H7 (cell line): ENCODE measurements at regions not wholly inside any gene's neighbourhood (a gene's known extent, or its start where the extent isn't known, plus 50 kb on each side); places are given as distances from the start of the nearest gene placed in this dataset.

Experiments
- DNase-seq: peaks from one replicate; pipeline ENCODE4 v3.0.0; 2012
- H3K27me3 ChIP-seq: 2 replicates; pipeline ENCODE4 v1.6.0; 2011; ENCODE audit warnings: mild to moderate bottlenecking, low read length; ENCODE audit not compliant: control insufficient read depth, insufficient read depth
- H3K36me3 ChIP-seq: replicated peaks from 2 replicates; pipeline ENCODE4 v1.5.1; 2011; ENCODE audit warnings: low read length; ENCODE audit not compliant: control insufficient read depth, insufficient read depth
- H3K4me3 ChIP-seq: 2 replicates; pipeline ENCODE4 v1.5.1; 2011; ENCODE audit warnings: low read depth, mild to moderate bottlenecking, control low read depth, low read length, moderate library complexity; ENCODE audit not compliant: insufficient read depth

- Histone ChIP-seq H3K4me3 (no peak overlapping the region), H3K36me3 (no peaks in the 10 kb centered on the region), H3K27me3 (no peaks in the 10 kb centered on the region)
- DNase-seq = no peak
These were observed 81.6 kb downstream of the MACIR start for GRCh38 chr5:103340132-103340531.

- Histone ChIP-seq H3K4me3 (no peak overlapping the region), H3K36me3 (no peaks in the 10 kb centered on the region), H3K27me3 (no peaks in the 10 kb centered on the region)
- DNase-seq = no peak
These were observed 78.4 kb downstream of the MACIR start for GRCh38 chr5:103336941-103337340.

- H3K27me3 ChIP-seq = no peaks in the 10 kb centered on the region
- no peaks in the 10 kb centered on the region for H3K36me3 ChIP-seq
- no peak overlapping the region for H3K4me3 ChIP-seq
- DNase-seq = no peak
These were observed 74.8 kb downstream of the MACIR start for GRCh38 chr5:103333376-103333775.

GRCh38 chr5:103330875-103331274, 72.3 kb downstream of the MACIR start:
- DNase-seq = no peak
- H3K36me3 ChIP-seq = no peaks in the 10 kb centered on the region
- H3K4me3 ChIP-seq = no peak overlapping the region
- H3K27me3 ChIP-seq = no peaks in the 10 kb centered on the region
